ENCODE measurements at regions not wholly inside any gene's neighbourhood (a gene's known extent, or its start where the extent isn't known, plus 50 kb on each side); places are given as distances from the start of the nearest gene placed in this dataset. TPM values are rescaled to one million over a fixed set of nuclear protein-coding genes. Genes with fewer than 3 reads are reported as not detected.
"Not testable (repeated sequence)": the region's sequence is repeated elsewhere in the genome, so short reads cannot be mapped to it uniquely, and the experiment has no call there.

GRCh38 chr6:58365856-58366255 lies 1048.4 kb downstream of the PRIM2 start:
- H3K9me3 ChIP-seq (ENCODE audit: low read depth), result peaks cover 15% of the 10 kb centered on the region
- H3K4me2 ChIP-seq; H3K4me1 Mint-ChIP-seq; H3F3A ChIP-seq (ENCODE audit: low read depth); H3K79me2 ChIP-seq (ENCODE audit: low read depth); H4K20me1 ChIP-seq (ENCODE audit: low read depth); H3K27me3 Mint-ChIP-seq (ENCODE audit: insufficient read depth, low read depth); H3K4me1 ChIP-seq; H3K4me3 ChIP-seq; H3K36me3 ChIP-seq; H3K27me3 ChIP-seq; H3K27ac ChIP-seq; H3K4me3 Mint-ChIP-seq; DNase-seq (ENCODE audit: low spot score); H3K36me3 Mint-ChIP-seq; H2AFZ ChIP-seq (replicated peaks); H3K9ac ChIP-seq; H3K27ac Mint-ChIP-seq: not testable (repeated sequence)
- peaks cover 12% of the 10 kb centered on the region for H3K9me3 Mint-ChIP-seq

GRCh38 chr6:58406659-58407058 lies 1089.2 kb downstream of the PRIM2 start:
- DNase-seq (ENCODE audit: low spot score); H3K4me3 Mint-ChIP-seq; H3K27me3 ChIP-seq; H2AFZ ChIP-seq (replicated peaks); H3K27ac ChIP-seq; H3F3A ChIP-seq (ENCODE audit: low read depth); H3K4me1 Mint-ChIP-seq; H3K27me3 Mint-ChIP-seq (ENCODE audit: insufficient read depth, low read depth); H3K4me2 ChIP-seq; H4K20me1 ChIP-seq (ENCODE audit: low read depth); H3K27ac Mint-ChIP-seq; H3K79me2 ChIP-seq (ENCODE audit: low read depth); H3K36me3 ChIP-seq; H3K36me3 Mint-ChIP-seq; H3K4me3 ChIP-seq; H3K9ac ChIP-seq; H3K4me1 ChIP-seq: not testable (repeated sequence)
- peaks cover 33% of the 10 kb centered on the region for H3K9me3 ChIP-seq (ENCODE audit: low read depth)
- H3K9me3 Mint-ChIP-seq, result peaks cover 41% of the 10 kb centered on the region

- Mint-ChIP-seq H3K27me3 (ENCODE audit: insufficient read depth, low read depth) (no peaks in the 10 kb centered on the region), H3K4me1 (no peaks in the 10 kb centered on the region), H3K9me3 (peaks cover 21% of the 10 kb centered on the region), H3K27ac (no peak overlapping the region), H3K36me3 (no peaks in the 10 kb centered on the region), H3K4me3 (no peak overlapping the region)
- DNase-seq (ENCODE audit: low spot score), result no peak
- H3K79me2 ChIP-seq (ENCODE audit: low read depth), result no peaks in the 10 kb centered on the region
- no peaks in the 10 kb centered on the region for H3F3A ChIP-seq (ENCODE audit: low read depth)
- no peak overlapping the region for H3K4me2 ChIP-seq
- no peak overlapping the region for H2AFZ ChIP-seq (replicated peaks)
- no peaks in the 10 kb centered on the region for H4K20me1 ChIP-seq (ENCODE audit: low read depth)
- no peaks in the 10 kb centered on the region for H3K36me3 ChIP-seq
- TF ChIP-seq EZH2phosphoT487 (IDR thresholded peaks at IDR 0.05), result no peak
- no peak for TF ChIP-seq EZH2 (IDR thresholded peaks at IDR 0.05)
- no peak for TF ChIP-seq CTCF (IDR thresholded peaks at IDR 0.05)
- H3K27me3 ChIP-seq, result no peaks in the 10 kb centered on the region
- H3K9ac ChIP-seq, result no peak overlapping the region
- no peak overlapping the region for H3K4me3 ChIP-seq
- H3K4me1 ChIP-seq, result no peaks in the 10 kb centered on the region
- peaks cover 33% of the 10 kb centered on the region for H3K9me3 ChIP-seq (ENCODE audit: low read depth)
- H3K27ac ChIP-seq, result no peak overlapping the region
These were observed 1101.9 kb downstream of the PRIM2 start for GRCh38 chr6:58419321-58419720.

Small RNA genes in the stretch of these regions (small RNA-seq; reads per million reads assigned to genes)
- gene AL603755.1, result not detected
